H9 (cell line): ENCODE measurements at regions not wholly inside any gene's neighbourhood (a gene's known extent, or its start where the extent isn't known, plus 50 kb on each side); places are given as distances from the start of the nearest gene placed in this dataset.

Source experiments
- DNase-seq: peaks from one replicate; pipeline ENCODE4 v3.0.0-alpha.2; 2017
- H2AFZ ChIP-seq: one replicate; pipeline ENCODE4 v1.6.1; 2013; ENCODE audit warnings: mild to moderate bottlenecking, low read length, control low read depth, moderate library complexity
- H2AK5ac ChIP-seq: 2 replicates; pipeline ENCODE4 v1.6.1; 2013; ENCODE audit warnings: low read length, control low read depth, mixed read lengths; ENCODE audit not compliant: insufficient read length
- H2BK120ac ChIP-seq: one replicate; pipeline ENCODE4 v1.6.1; 2013; ENCODE audit warnings: low read depth, mild to moderate bottlenecking, low read length, control low read depth, inconsistent platforms; ENCODE audit not compliant: poor library complexity, severe bottlenecking
- H2BK12ac ChIP-seq: 2 replicates; pipeline ENCODE4 v1.6.1; 2013; ENCODE audit warnings: low read length, control low read depth, mixed read lengths, low read depth; ENCODE audit not compliant: insufficient read length
- H2BK15ac ChIP-seq: 2 replicates; pipeline ENCODE4 v1.6.1; 2013; ENCODE audit warnings: low read depth, low read length, control low read depth
- H2BK20ac ChIP-seq: one replicate; pipeline ENCODE4 v1.6.1; 2013; ENCODE audit warnings: low read depth, mild to moderate bottlenecking, low read length, control low read depth, inconsistent platforms; ENCODE audit not compliant: poor library complexity, severe bottlenecking
- H2BK5ac ChIP-seq: 2 replicates; pipeline ENCODE4 v1.6.1; 2013; ENCODE audit warnings: low read length, control low read depth, mixed read lengths; ENCODE audit not compliant: insufficient read length
- H3K14ac ChIP-seq: 2 replicates; pipeline ENCODE4 v1.6.1; 2013; ENCODE audit warnings: low read length, control low read depth; ENCODE audit not compliant: insufficient read depth
- H3K18ac ChIP-seq: 2 replicates; pipeline ENCODE4 v1.6.1; 2013; ENCODE audit warnings: low read depth, mild to moderate bottlenecking, mixed read lengths, low read length, control low read depth; ENCODE audit not compliant: insufficient read length
- H3K23ac ChIP-seq: 2 replicates; pipeline ENCODE4 v1.6.1; 2013; ENCODE audit warnings: low read length, control low read depth, mixed read lengths, low read depth; ENCODE audit not compliant: insufficient read length
- H3K23me2 ChIP-seq: 2 replicates; pipeline ENCODE4 v1.6.1; 2013; ENCODE audit warnings: low read depth, mild to moderate bottlenecking, mixed read lengths, low read length, control low read depth; ENCODE audit not compliant: insufficient read length, poor library complexity, severe bottlenecking
- H3K27ac ChIP-seq: 2 replicates; pipeline ENCODE4 v1.5.1; 2013; ENCODE audit warnings: low read length, control low read depth, mixed read lengths, low read depth; ENCODE audit not compliant: insufficient read length
- H3K27me3 ChIP-seq: 2 replicates; pipeline ENCODE4 v1.6.1; 2013; ENCODE audit warnings: low read length, control low read depth, inconsistent platforms; ENCODE audit not compliant: insufficient read depth
- H3K4ac ChIP-seq: 2 replicates; pipeline ENCODE4 v1.6.1; 2013; ENCODE audit warnings: low read depth, mild to moderate bottlenecking, control low read depth, inconsistent platforms, low read length, moderate library complexity
- H3K4me1 ChIP-seq: 2 replicates; pipeline ENCODE4 v1.6.1; 2013; ENCODE audit warnings: low read length, control low read depth, inconsistent platforms; ENCODE audit not compliant: insufficient read depth
- H3K4me2 ChIP-seq: 2 replicates; pipeline ENCODE4 v1.6.1; 2013; ENCODE audit warnings: low read length, control low read depth, mixed read lengths; ENCODE audit not compliant: insufficient read length, insufficient read depth
- H3K56ac ChIP-seq: 2 replicates; pipeline ENCODE4 v1.6.1; 2013; ENCODE audit warnings: low read depth, mild to moderate bottlenecking, mixed read lengths, low read length, control low read depth; ENCODE audit not compliant: insufficient read length
- H3K79me1 ChIP-seq: 2 replicates; pipeline ENCODE4 v1.6.1; 2013; ENCODE audit warnings: low read depth, mild to moderate bottlenecking, moderate library complexity, low read length, control low read depth, inconsistent platforms; ENCODE audit not compliant: insufficient read depth, poor library complexity, severe bottlenecking
- H3K79me2 ChIP-seq: 2 replicates; pipeline ENCODE4 v1.6.1; 2013; ENCODE audit warnings: low read length, control low read depth, inconsistent platforms; ENCODE audit not compliant: insufficient read depth
- H3K9ac ChIP-seq: 2 replicates; pipeline ENCODE4 v1.6.1; 2013; ENCODE audit warnings: low read length, control low read depth, mixed read lengths; ENCODE audit not compliant: insufficient read length; ENCODE audit errors: extremely low read depth
- H3K9me3 ChIP-seq: one replicate; pipeline ENCODE4 v1.6.1; 2013; ENCODE audit warnings: low read depth, low read length, inconsistent platforms; ENCODE audit not compliant: control insufficient read depth
- H3T11ph ChIP-seq: one replicate; pipeline ENCODE4 v1.6.1; 2013; ENCODE audit warnings: mild to moderate bottlenecking, low read length, control low read depth, inconsistent platforms
- H4K20me1 ChIP-seq: one replicate; pipeline ENCODE4 v1.6.1; 2013; ENCODE audit not compliant: control insufficient read depth, insufficient read length, insufficient read depth
- H4K5ac ChIP-seq: 2 replicates; pipeline ENCODE4 v1.6.1; 2013; ENCODE audit warnings: low read depth, mild to moderate bottlenecking, mixed read lengths, low read length, control low read depth; ENCODE audit not compliant: insufficient read length
- H4K8ac ChIP-seq: replicated peaks from 2 replicates; pipeline ENCODE4 v1.6.1; 2013; ENCODE audit warnings: low read length, control low read depth, mixed read lengths, low read depth; ENCODE audit not compliant: insufficient read length
- H4K91ac ChIP-seq: 2 replicates; pipeline ENCODE4 v1.6.1; 2013; ENCODE audit warnings: low read depth, mild to moderate bottlenecking, moderate library complexity, mixed read lengths, low read length, control low read depth; ENCODE audit not compliant: insufficient read length
- H3K27ac Mint-ChIP-seq, 3 experiments: 2 replicates in 2 of 3; 3 replicates in 1 of 3; pipeline ENCODE4 v1.8.0; 2020 to 2021; ENCODE audit warnings: mixed read lengths in 3 of 3, mild to moderate bottlenecking in 1 of 3, moderate library complexity in 1 of 3
- H3K27me3 Mint-ChIP-seq: 2 replicates; pipeline ENCODE4 v1.8.0; 2021; ENCODE audit warnings: low read depth, mild to moderate bottlenecking, moderate library complexity, mixed read lengths
- H3K36me3 Mint-ChIP-seq, 3 experiments: 2 replicates in 2 of 3; 3 replicates in 1 of 3; pipeline ENCODE4 v1.8.0; 2020 to 2021; ENCODE audit warnings: low read depth in 3 of 3, mixed read lengths in 3 of 3; ENCODE audit not compliant: insufficient read depth in 1 of 3
- H3K4me1 Mint-ChIP-seq, 2 experiments: 2 replicates each; pipeline ENCODE4 v1.8.0; 2020; ENCODE audit warnings: mixed read lengths in 2 of 2
- H3K4me3 Mint-ChIP-seq, 2 experiments: 2 replicates in 1 of 2; 3 replicates in 1 of 2; pipeline ENCODE4 v1.8.0; 2020 to 2021; ENCODE audit warnings: mild to moderate bottlenecking in 2 of 2, mixed read lengths in 2 of 2, moderate library complexity in 1 of 2
- H3K9me3 Mint-ChIP-seq, 2 experiments: 2 replicates in 1 of 2; 3 replicates in 1 of 2; pipeline ENCODE4 v1.8.0; 2020; ENCODE audit warnings: mild to moderate bottlenecking in 2 of 2, mixed read lengths in 2 of 2, moderate library complexity in 1 of 2
- CTCF ChIP-seq: fragments of 200-600 bp; sonication (generic); conservative IDR thresholded peaks from 3 replicates; pipeline ENCODE4 v1.8.0; 2021; ENCODE audit warnings: antibody characterized with exemption, mild to moderate bottlenecking
- WGBS: extraction: QIAGEN DNeasy Blood & Tissue Kit; methylation state at CpG from one replicate; pipeline ENCODE4 v1.1.7; 2013; ENCODE audit warnings: missing lambda C conversion rate, low lambda C conversion rate, mixed read lengths; ENCODE audit not compliant: insufficient read length; ENCODE audit errors: extremely low coverage; 5-methylcytosine and 5-hydroxymethylcytosine counted together

- Histone ChIP-seq H3K27me3 (no peaks in the 10 kb centered on the region), H3K27ac (no peak overlapping the region), H3K4ac (no peak overlapping the region), H3K18ac (no peak overlapping the region), H3K4me1 (no peaks in the 10 kb centered on the region), H3K9me3 (no peaks in the 10 kb centered on the region), H2BK120ac (no peak overlapping the region), H3K79me1 (no peaks in the 10 kb centered on the region), H2BK5ac (no peak overlapping the region), H2AFZ (no peak overlapping the region), H2AK5ac (no peak overlapping the region), H2BK12ac (no peak overlapping the region), H3K4me2 (no peak overlapping the region), H3K56ac (no peak overlapping the region), H2BK15ac (no peak overlapping the region), H3K9ac (no peak overlapping the region), H3T11ph (no peak overlapping the region), H3K79me2 (no peaks in the 10 kb centered on the region), H2BK20ac (no peak overlapping the region), H4K5ac (no peak overlapping the region), H4K8ac (no peak overlapping the region), H3K23me2 (no peaks in the 10 kb centered on the region), H4K20me1 (no peaks in the 10 kb centered on the region), H3K14ac (no peak overlapping the region), H4K91ac (no peak overlapping the region), H3K23ac (no peak overlapping the region)
- no peak for TF ChIP-seq CTCF
- Mint-ChIP-seq H3K27me3 (no peaks in the 10 kb centered on the region), H3K36me3 (no peaks in the 10 kb centered on the region), H3K27ac (no peak overlapping the region), H3K4me3 (no peak overlapping the region), H3K9me3 (no peaks in the 10 kb centered on the region), H3K4me1 (no peaks in the 10 kb centered on the region)
- no CpG with 5 or more reads among the region's 2 CpGs for WGBS
- no peak for DNase-seq
Measured at GRCh38 chr15:97092656-97093055, 762.2 kb downstream of the NR2F2 start.
